ENCODE measurements at regions not wholly inside any gene's neighbourhood (a gene's known extent, or its start where the extent isn't known, plus 50 kb on each side); places are given as distances from the start of the nearest gene placed in this dataset.
"Not testable (repeated sequence)": the region's sequence is repeated elsewhere in the genome, so short reads cannot be mapped to it uniquely, and the experiment has no call there.

- Mint-ChIP-seq H3K27ac (no peak overlapping the region), H3K4me1 (ENCODE audit: low read depth) (peaks cover 8% of the 10 kb centered on the region), H3K36me3 (no peaks in the 10 kb centered on the region), H3K27me3 (no peaks in the 10 kb centered on the region), H3K9me3 (ENCODE audit: low read depth) (no peaks in the 10 kb centered on the region), H3K4me3 (no peak overlapping the region)
Measured at GRCh38 chr2:195451160-195451559, 205.9 kb upstream of the SLC39A10 start.

- no peaks in the 10 kb centered on the region for H3K36me3 Mint-ChIP-seq
- H3K9me3 Mint-ChIP-seq (ENCODE audit: low read depth) = no peaks in the 10 kb centered on the region
- no peak overlapping the region for H3K4me3 Mint-ChIP-seq
- H3K27ac Mint-ChIP-seq = no peak overlapping the region
- no peaks in the 10 kb centered on the region for H3K27me3 Mint-ChIP-seq
- peaks cover 8% of the 10 kb centered on the region for H3K4me1 Mint-ChIP-seq (ENCODE audit: low read depth)
Measured at GRCh38 chr2:195450552-195451113, 206.4 kb upstream of the SLC39A10 start.

- H3K9me3 Mint-ChIP-seq (ENCODE audit: low read depth) = peaks cover 6% of the 10 kb centered on the region
Measured at GRCh38 chr2:195447323-195447975, 209.6 kb upstream of the SLC39A10 start.

GRCh38 chr2:195445639-195446038 is 211.4 kb upstream of the SLC39A10 start:
- H3K4me1 Mint-ChIP-seq (ENCODE audit: low read depth) = no peaks in the 10 kb centered on the region
- no peak overlapping the region for H3K27ac Mint-ChIP-seq
- H3K4me3 Mint-ChIP-seq = no peak overlapping the region
- peaks cover 20% of the 10 kb centered on the region for H3K9me3 Mint-ChIP-seq (ENCODE audit: low read depth)
- peaks cover 17% of the 10 kb centered on the region for H3K36me3 Mint-ChIP-seq
- H3K27me3 Mint-ChIP-seq = no peaks in the 10 kb centered on the region

More at GRCh38 chr2:195447323-195447975, 209.6 kb upstream of the SLC39A10 start:
- Mint-ChIP-seq H3K4me1 (ENCODE audit: low read depth) (no peaks in the 10 kb centered on the region), H3K27ac (no peak overlapping the region), H3K27me3 (no peaks in the 10 kb centered on the region), H3K36me3 (peaks cover 6% of the 10 kb centered on the region), H3K4me3 (no peak overlapping the region)

- Mint-ChIP-seq H3K4me3 (no peak overlapping the region), H3K36me3 (peaks cover 19% of the 10 kb centered on the region), H3K27ac (no peak overlapping the region), H3K27me3 (no peaks in the 10 kb centered on the region), H3K4me1 (ENCODE audit: low read depth) (no peaks in the 10 kb centered on the region), H3K9me3 (ENCODE audit: low read depth) (peaks cover 20% of the 10 kb centered on the region)
Measured at GRCh38 chr2:195443926-195444325, 213.1 kb upstream of the SLC39A10 start.

- H3K27ac Mint-ChIP-seq = peak overlapping the region; percentile 29
- H3K4me3 Mint-ChIP-seq = no peak overlapping the region
- peaks cover 19% of the 10 kb centered on the region for H3K36me3 Mint-ChIP-seq
- H3K27me3 Mint-ChIP-seq = no peaks in the 10 kb centered on the region
- peaks cover 20% of the 10 kb centered on the region for H3K9me3 Mint-ChIP-seq (ENCODE audit: low read depth)
- no peaks in the 10 kb centered on the region for H3K4me1 Mint-ChIP-seq (ENCODE audit: low read depth)
Measured at GRCh38 chr2:195442458-195443175, 214.4 kb upstream of the SLC39A10 start.

GRCh38 chr2:195438692-195439091 is 218.3 kb upstream of the SLC39A10 start:
- Mint-ChIP-seq H3K36me3 (peaks cover 19% of the 10 kb centered on the region), H3K27ac (no peak overlapping the region), H3K4me1 (ENCODE audit: low read depth) (no peaks in the 10 kb centered on the region), H3K4me3 (no peak overlapping the region), H3K9me3 (ENCODE audit: low read depth) (peaks cover 20% of the 10 kb centered on the region), H3K27me3 (no peaks in the 10 kb centered on the region)

GRCh38 chr2:195437521-195437920 is 219.5 kb upstream of the SLC39A10 start:
- H3K27me3 Mint-ChIP-seq = no peaks in the 10 kb centered on the region
- H3K4me3 Mint-ChIP-seq = no peak overlapping the region
- no peak overlapping the region for H3K27ac Mint-ChIP-seq
- peaks cover 14% of the 10 kb centered on the region for H3K36me3 Mint-ChIP-seq
- peaks cover 15% of the 10 kb centered on the region for H3K9me3 Mint-ChIP-seq (ENCODE audit: low read depth)
- no peaks in the 10 kb centered on the region for H3K4me1 Mint-ChIP-seq (ENCODE audit: low read depth)

- Mint-ChIP-seq H3K36me3 (peaks cover 2% of the 10 kb centered on the region), H3K27ac (no peak overlapping the region), H3K4me1 (ENCODE audit: low read depth) (no peaks in the 10 kb centered on the region), H3K27me3 (no peaks in the 10 kb centered on the region), H3K4me3 (no peak overlapping the region), H3K9me3 (ENCODE audit: low read depth) (no peaks in the 10 kb centered on the region)
Measured at GRCh38 chr2:195434346-195434745, 222.7 kb upstream of the SLC39A10 start.

GRCh38 chr2:195433729-195434128 is 223.3 kb upstream of the SLC39A10 start:
- H3K27me3 Mint-ChIP-seq; H3K27ac Mint-ChIP-seq; H3K9me3 Mint-ChIP-seq (ENCODE audit: low read depth); H3K4me3 Mint-ChIP-seq; H3K4me1 Mint-ChIP-seq (ENCODE audit: low read depth); H3K36me3 Mint-ChIP-seq: not testable (repeated sequence)

GRCh38 chr2:195428673-195429072 is 228.4 kb upstream of the SLC39A10 start:
- Mint-ChIP-seq H3K9me3 (ENCODE audit: low read depth) (no peaks in the 10 kb centered on the region), H3K36me3 (no peaks in the 10 kb centered on the region), H3K27ac (no peak overlapping the region), H3K4me1 (ENCODE audit: low read depth) (no peaks in the 10 kb centered on the region), H3K27me3 (no peaks in the 10 kb centered on the region), H3K4me3 (no peak overlapping the region)

GRCh38 chr2:195425328-195425727 is 231.7 kb upstream of the SLC39A10 start:
- no peaks in the 10 kb centered on the region for H3K36me3 Mint-ChIP-seq
- no peaks in the 10 kb centered on the region for H3K27me3 Mint-ChIP-seq
- H3K4me1 Mint-ChIP-seq (ENCODE audit: low read depth) = no peaks in the 10 kb centered on the region
- no peak overlapping the region for H3K4me3 Mint-ChIP-seq
- no peak overlapping the region for H3K27ac Mint-ChIP-seq
- no peaks in the 10 kb centered on the region for H3K9me3 Mint-ChIP-seq (ENCODE audit: low read depth)

- Mint-ChIP-seq H3K4me1 (ENCODE audit: low read depth) (no peaks in the 10 kb centered on the region), H3K4me3 (no peak overlapping the region), H3K36me3 (no peaks in the 10 kb centered on the region), H3K27ac (no peak overlapping the region), H3K27me3 (no peaks in the 10 kb centered on the region), H3K9me3 (ENCODE audit: low read depth) (no peaks in the 10 kb centered on the region)
Measured at GRCh38 chr2:195419033-195419432, 238.0 kb upstream of the SLC39A10 start.

GRCh38 chr2:195414537-195415100 is 242.4 kb upstream of the SLC39A10 start:
- no peak overlapping the region for H3K27ac Mint-ChIP-seq
- no peaks in the 10 kb centered on the region for H3K36me3 Mint-ChIP-seq
- H3K4me1 Mint-ChIP-seq (ENCODE audit: low read depth) = peaks cover 2% of the 10 kb centered on the region
- H3K9me3 Mint-ChIP-seq (ENCODE audit: low read depth) = no peaks in the 10 kb centered on the region
- no peaks in the 10 kb centered on the region for H3K27me3 Mint-ChIP-seq
- H3K4me3 Mint-ChIP-seq = no peak overlapping the region

- H3K27me3 Mint-ChIP-seq = no peaks in the 10 kb centered on the region
- no peak overlapping the region for H3K27ac Mint-ChIP-seq
- H3K4me3 Mint-ChIP-seq = no peak overlapping the region
Measured at GRCh38 chr2:195413944-195414343, 243.1 kb upstream of the SLC39A10 start.

More at GRCh38 chr2:195413944-195414343, 243.1 kb upstream of the SLC39A10 start:
- no peaks in the 10 kb centered on the region for H3K9me3 Mint-ChIP-seq (ENCODE audit: low read depth)
- no peaks in the 10 kb centered on the region for H3K36me3 Mint-ChIP-seq
- H3K4me1 Mint-ChIP-seq (ENCODE audit: low read depth) = peaks cover 2% of the 10 kb centered on the region

Data from activated naive CD8-positive, alpha-beta T cell (primary cell).